ENCODE measurements at regions not wholly inside any gene's neighbourhood (a gene's known extent, or its start where the extent isn't known, plus 50 kb on each side); places are given as distances from the start of the nearest gene placed in this dataset.
"Not testable (repeated sequence)": the region's sequence is repeated elsewhere in the genome, so short reads cannot be mapped to it uniquely, and the experiment has no call there.

- DNase-seq: no peak
These were observed 106.8 kb downstream of the HRH4 start for GRCh38 chr18:24567199-24567598.

- DNase-seq: no peak
These were observed 110.3 kb downstream of the HRH4 start for GRCh38 chr18:24570716-24571115.

- DNase-seq: no peak
These were observed 122.3 kb downstream of the HRH4 start for GRCh38 chr18:24582771-24583170.

- no peak for DNase-seq
These were observed 123.8 kb downstream of the HRH4 start for GRCh38 chr18:24584205-24584604.

GRCh38 chr18:24584813-24585212 lies 124.4 kb downstream of the HRH4 start:
- no peak for DNase-seq

GRCh38 chr18:24585996-24586566 lies 125.6 kb downstream of the HRH4 start:
- DNase-seq: no peak

- no peak for DNase-seq
These were observed 126.4 kb downstream of the HRH4 start for GRCh38 chr18:24586662-24587360.

GRCh38 chr18:24588440-24588839 lies 128.0 kb downstream of the HRH4 start:
- DNase-seq: no peak

- no peak for DNase-seq
These were observed 130.5 kb downstream of the HRH4 start for GRCh38 chr18:24590946-24591345.

- DNase-seq: no peak
These were observed 133.0 kb downstream of the HRH4 start for GRCh38 chr18:24593401-24593800.

GRCh38 chr18:24593886-24594285 lies 133.4 kb downstream of the HRH4 start:
- DNase-seq: no peak

- DNase-seq: no peak
These were observed 135.2 kb downstream of the HRH4 start for GRCh38 chr18:24595561-24596031.

GRCh38 chr18:24600076-24600654 lies 139.7 kb downstream of the HRH4 start:
- no peak for DNase-seq

- DNase-seq: no peak
These were observed 141.1 kb downstream of the HRH4 start for GRCh38 chr18:24601585-24601984.

- no peak for DNase-seq
These were observed 141.8 kb downstream of the HRH4 start for GRCh38 chr18:24602201-24602600.

- no peak for DNase-seq
These were observed 142.7 kb downstream of the HRH4 start for GRCh38 chr18:24603151-24603550.

- no peak for DNase-seq
These were observed 145.0 kb downstream of the HRH4 start for GRCh38 chr18:24605444-24605843.

GRCh38 chr18:24609254-24609653 lies 148.8 kb downstream of the HRH4 start:
- DNase-seq: no peak

- DNase-seq: no peak
These were observed 150.6 kb downstream of the HRH4 start for GRCh38 chr18:24611075-24611474.

- no peak for DNase-seq
These were observed 153.6 kb downstream of the HRH4 start for GRCh38 chr18:24613896-24614640.

GRCh38 chr18:24616653-24617052 lies 156.2 kb downstream of the HRH4 start:
- no peak for DNase-seq

- DNase-seq: not testable (repeated sequence)
These were observed 164.0 kb downstream of the HRH4 start for GRCh38 chr18:24624421-24624820.

GRCh38 chr18:24627644-24628315 lies 167.3 kb downstream of the HRH4 start:
- DNase-seq: no peak

Measured in effector CD8-positive, alpha-beta T cell (primary cell).